Trophoblast cell (in vitro differentiated cells and primary cell): ENCODE measurements at regions not wholly inside any gene's neighbourhood (a gene's known extent, or its start where the extent isn't known, plus 50 kb on each side); places are given as distances from the start of the nearest gene placed in this dataset.

Experiments
- DNase-seq, 2 donors: peaks; one replicate each; pipeline ENCODE4 v3.0.0-alpha.2; 2016
- H2AFZ ChIP-seq: 2 replicates; pipeline ENCODE4 v1.6.1; 2013; ENCODE audit warnings: low read length, moderate library complexity, mild to moderate bottlenecking; ENCODE audit not compliant: insufficient read depth, poor library complexity
- H2AK5ac ChIP-seq: 2 replicates; pipeline ENCODE4 v1.6.1; 2013; ENCODE audit warnings: mild to moderate bottlenecking, low read length
- H2BK120ac ChIP-seq: 2 replicates; pipeline ENCODE4 v1.6.1; 2013; ENCODE audit warnings: low read length, mild to moderate bottlenecking, moderate library complexity; ENCODE audit not compliant: insufficient read depth, poor library complexity
- H2BK12ac ChIP-seq: 2 replicates; pipeline ENCODE4 v1.6.1; 2013; ENCODE audit warnings: mild to moderate bottlenecking, low read length, moderate library complexity
- H2BK5ac ChIP-seq: 2 replicates; pipeline ENCODE4 v1.6.1; 2013; ENCODE audit warnings: low read length, low read depth, moderate library complexity, mild to moderate bottlenecking; ENCODE audit not compliant: poor library complexity
- H3K14ac ChIP-seq: 2 replicates; pipeline ENCODE4 v1.6.1; 2013; ENCODE audit warnings: mild to moderate bottlenecking, low read length
- H3K18ac ChIP-seq: 2 replicates; pipeline ENCODE4 v1.6.1; 2013; ENCODE audit warnings: mild to moderate bottlenecking, low read length
- H3K23ac ChIP-seq: 2 replicates; pipeline ENCODE4 v1.6.1; 2013; ENCODE audit warnings: low read length
- H3K27ac ChIP-seq: 2 replicates; pipeline ENCODE4 v1.5.1; 2013; ENCODE audit warnings: low read depth, mild to moderate bottlenecking, inconsistent platforms, low read length, moderate library complexity
- H3K27me3 ChIP-seq: 2 replicates; pipeline ENCODE4 v1.6.1; 2013; ENCODE audit warnings: inconsistent platforms, mild to moderate bottlenecking, low read length, moderate library complexity; ENCODE audit not compliant: insufficient read depth
- H3K36me3 ChIP-seq, 2 experiments: 1 replicate in 1 of 2; 2 replicates in 1 of 2; pipeline ENCODE4 v1.6.1; 2013; ENCODE audit warnings: low read length in 2 of 2, mild to moderate bottlenecking in 2 of 2, moderate library complexity in 1 of 2; ENCODE audit not compliant: insufficient read depth in 2 of 2, control insufficient read depth in 1 of 2
- H3K4ac ChIP-seq: 2 replicates; pipeline ENCODE4 v1.6.1; 2013; ENCODE audit warnings: low read depth, mild to moderate bottlenecking, low read length, moderate library complexity
- H3K4me1 ChIP-seq, 2 experiments: 1 replicate in 1 of 2; 2 replicates in 1 of 2; pipeline ENCODE4 v1.6.1; 2013; ENCODE audit warnings: low read length in 2 of 2, mild to moderate bottlenecking in 2 of 2, moderate library complexity in 1 of 2; ENCODE audit not compliant: insufficient read depth in 2 of 2, control insufficient read depth in 1 of 2
- H3K4me2 ChIP-seq: 2 replicates; pipeline ENCODE4 v1.6.1; 2013; ENCODE audit warnings: inconsistent platforms, mild to moderate bottlenecking, low read length, moderate library complexity
- H3K4me3 ChIP-seq: 2 replicates; pipeline ENCODE4 v1.5.1; 2013; ENCODE audit warnings: mild to moderate bottlenecking, low read depth, low read length, inconsistent platforms
- H3K79me1 ChIP-seq: one replicate; pipeline ENCODE4 v1.6.1; 2013; ENCODE audit warnings: low read length
- H3K79me2 ChIP-seq: 2 replicates; pipeline ENCODE4 v1.6.1; 2013; ENCODE audit warnings: low read length, mild to moderate bottlenecking; ENCODE audit not compliant: control insufficient read depth, insufficient read depth, poor library complexity
- H3K9ac ChIP-seq: 2 replicates; pipeline ENCODE4 v1.6.1; 2013; ENCODE audit warnings: mild to moderate bottlenecking, low read length
- H3K9me3 ChIP-seq: 2 replicates; pipeline ENCODE4 v1.6.1; 2013; ENCODE audit warnings: low read depth, mild to moderate bottlenecking, control low read depth, inconsistent platforms, low read length; ENCODE audit not compliant: insufficient read depth
- H4K12ac ChIP-seq: 2 replicates; pipeline ENCODE4 v1.6.1; 2013; ENCODE audit warnings: low read depth, mild to moderate bottlenecking, low read length, moderate library complexity
- H4K8ac ChIP-seq: 2 replicates; pipeline ENCODE4 v1.6.1; 2013; ENCODE audit warnings: low read depth, mild to moderate bottlenecking, low read length, moderate library complexity
- H4K91ac ChIP-seq: one replicate; pipeline ENCODE4 v1.6.1; 2013; ENCODE audit warnings: low read depth, mild to moderate bottlenecking, low read length, moderate library complexity
- WGBS: extraction: QIAGEN DNeasy Blood & Tissue Kit; methylation state at CpG from one replicate; pipeline ENCODE4 v1.1.7; 2013; ENCODE audit warnings: missing lambda C conversion rate; ENCODE audit not compliant: insufficient read length, insufficient coverage; ENCODE audit errors: extremely low coverage; 5-methylcytosine and 5-hydroxymethylcytosine counted together

- Histone ChIP-seq H3K18ac (no peak overlapping the region), H2BK12ac (no peak overlapping the region), H3K14ac (no peak overlapping the region), H2BK5ac (no peak overlapping the region), H4K12ac (no peak overlapping the region), H3K9ac (no peak overlapping the region), H3K36me3 (no peaks in the 10 kb centered on the region), H3K79me1 (no peaks in the 10 kb centered on the region), H3K4me2 (no peak overlapping the region), H3K4me3 (no peak overlapping the region), H4K91ac (no peak overlapping the region), H2AFZ (no peak overlapping the region), H3K4me1 (no peaks in the 10 kb centered on the region), H3K79me2 (no peaks in the 10 kb centered on the region), H3K23ac (no peak overlapping the region), H3K4ac (no peak overlapping the region), H3K27ac (no peak overlapping the region), H2AK5ac (no peak overlapping the region), H3K9me3 (no peaks in the 10 kb centered on the region), H4K8ac (no peak overlapping the region), H2BK120ac (no peak overlapping the region), H3K27me3 (no peaks in the 10 kb centered on the region)
- DNase-seq: no peak
- no CpG with 5 or more reads among the region's 1 CpG for WGBS
These were observed 1400.2 kb downstream of the GRIK2 start for GRCh38 chr6:102793752-102794151.

- no peak overlapping the region for H4K12ac ChIP-seq
- H2BK5ac ChIP-seq: no peak overlapping the region
- no peak overlapping the region for H2BK120ac ChIP-seq
- no peaks in the 10 kb centered on the region for H3K4me1 ChIP-seq
- H2AK5ac ChIP-seq: no peak overlapping the region
- H3K79me1 ChIP-seq: no peaks in the 10 kb centered on the region
- H2BK12ac ChIP-seq: no peak overlapping the region
- H3K9ac ChIP-seq: no peak overlapping the region
- H3K4me2 ChIP-seq: no peak overlapping the region
- no peak overlapping the region for H3K4ac ChIP-seq
- no peak overlapping the region for H2AFZ ChIP-seq
- WGBS: no CpG with 5 or more reads among the region's 1 CpG
- H3K27ac ChIP-seq: no peak overlapping the region
- no peaks in the 10 kb centered on the region for H3K9me3 ChIP-seq
- no peak overlapping the region for H3K14ac ChIP-seq
- H3K36me3 ChIP-seq: no peaks in the 10 kb centered on the region
- H3K18ac ChIP-seq: no peak overlapping the region
- peak in 1 of 2 donors; percentile 67 for DNase-seq
- H3K4me3 ChIP-seq: no peak overlapping the region
- no peak overlapping the region for H4K8ac ChIP-seq
- H3K23ac ChIP-seq: no peak overlapping the region
- H3K27me3 ChIP-seq: no peaks in the 10 kb centered on the region
- no peaks in the 10 kb centered on the region for H3K79me2 ChIP-seq
- no peak overlapping the region for H4K91ac ChIP-seq
These were observed 1380.8 kb downstream of the GRIK2 start for GRCh38 chr6:102774326-102774725.

- no peak for DNase-seq
- no peaks in the 10 kb centered on the region for H3K4me1 ChIP-seq
- no peak overlapping the region for H3K4me2 ChIP-seq
- H3K9me3 ChIP-seq: no peaks in the 10 kb centered on the region
- H3K23ac ChIP-seq: no peak overlapping the region
- H4K12ac ChIP-seq: no peak overlapping the region
- H4K8ac ChIP-seq: no peak overlapping the region
- no peak overlapping the region for H3K4ac ChIP-seq
- H3K79me2 ChIP-seq: no peaks in the 10 kb centered on the region
- H3K4me3 ChIP-seq: no peak overlapping the region
- no peak overlapping the region for H2BK120ac ChIP-seq
- H3K27me3 ChIP-seq: no peaks in the 10 kb centered on the region
- H2AK5ac ChIP-seq: no peak overlapping the region
- H2BK5ac ChIP-seq: no peak overlapping the region
- H4K91ac ChIP-seq: no peak overlapping the region
- WGBS: no CpG with 5 or more reads among the region's 2 CpGs
- H3K36me3 ChIP-seq: no peaks in the 10 kb centered on the region
- no peak overlapping the region for H3K18ac ChIP-seq
- no peak overlapping the region for H3K14ac ChIP-seq
- no peak overlapping the region for H2BK12ac ChIP-seq
- H3K27ac ChIP-seq: no peak overlapping the region
- H2AFZ ChIP-seq: no peak overlapping the region
- H3K9ac ChIP-seq: no peak overlapping the region
- H3K79me1 ChIP-seq: no peaks in the 10 kb centered on the region
These were observed 1380.1 kb downstream of the GRIK2 start for GRCh38 chr6:102773636-102774035.

- Histone ChIP-seq H3K27ac (no peak overlapping the region), H2BK120ac (no peak overlapping the region), H3K36me3 (no peaks in the 10 kb centered on the region), H3K23ac (no peak overlapping the region), H2BK5ac (no peak overlapping the region), H3K4me3 (no peak overlapping the region), H4K91ac (no peak overlapping the region), H4K12ac (no peak overlapping the region), H3K4me1 (peaks cover 0 to 2% of the 10 kb centered on the region in 2 experiments), H3K9ac (no peak overlapping the region), H3K14ac (no peak overlapping the region), H3K18ac (no peak overlapping the region), H3K79me1 (no peaks in the 10 kb centered on the region), H4K8ac (no peak overlapping the region), H2AFZ (no peak overlapping the region), H3K79me2 (no peaks in the 10 kb centered on the region), H2BK12ac (no peak overlapping the region), H3K9me3 (no peaks in the 10 kb centered on the region), H2AK5ac (no peak overlapping the region), H3K4me2 (no peak overlapping the region), H3K27me3 (no peaks in the 10 kb centered on the region), H3K4ac (no peak overlapping the region)
- no peak for DNase-seq
- no CpG with 5 or more reads among the region's 2 CpGs for WGBS
These were observed 1373.5 kb downstream of the GRIK2 start for GRCh38 chr6:102766963-102767362.
